ENCODE measurements at regions not wholly inside any gene's neighbourhood (a gene's known extent, or its start where the extent isn't known, plus 50 kb on each side); places are given as distances from the start of the nearest gene placed in this dataset.
A peak's percentile ranks its signal among the peaks of the same experiment; 100 is the strongest.

GRCh38 chr5:10828241-10828640, 67.2 kb upstream of the DAP start:
- no peak overlapping the region for H3K4me3 ChIP-seq (ENCODE audit: low read depth, low read length)
- DNase-seq (ENCODE audit: low read depth): no peak
- TF ChIP-seq, protein P1, sequence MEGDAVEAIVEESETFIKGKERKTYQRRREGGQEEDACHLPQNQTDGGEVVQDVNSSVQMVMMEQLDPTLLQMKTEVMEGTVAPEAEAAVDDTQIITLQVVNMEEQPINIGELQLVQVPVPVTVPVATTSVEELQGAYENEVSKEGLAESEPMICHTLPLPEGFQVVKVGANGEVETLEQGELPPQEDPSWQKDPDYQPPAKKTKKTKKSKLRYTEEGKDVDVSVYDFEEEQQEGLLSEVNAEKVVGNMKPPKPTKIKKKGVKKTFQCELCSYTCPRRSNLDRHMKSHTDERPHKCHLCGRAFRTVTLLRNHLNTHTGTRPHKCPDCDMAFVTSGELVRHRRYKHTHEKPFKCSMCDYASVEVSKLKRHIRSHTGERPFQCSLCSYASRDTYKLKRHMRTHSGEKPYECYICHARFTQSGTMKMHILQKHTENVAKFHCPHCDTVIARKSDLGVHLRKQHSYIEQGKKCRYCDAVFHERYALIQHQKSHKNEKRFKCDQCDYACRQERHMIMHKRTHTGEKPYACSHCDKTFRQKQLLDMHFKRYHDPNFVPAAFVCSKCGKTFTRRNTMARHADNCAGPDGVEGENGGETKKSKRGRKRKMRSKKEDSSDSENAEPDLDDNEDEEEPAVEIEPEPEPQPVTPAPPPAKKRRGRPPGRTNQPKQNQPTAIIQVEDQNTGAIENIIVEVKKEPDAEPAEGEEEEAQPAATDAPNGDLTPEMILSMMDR (IDR thresholded peaks at IDR 0.05; ENCODE audit: low read depth, low read length, missing control alignments): no peak

- no peak overlapping the region for H3K4me3 ChIP-seq (ENCODE audit: low read depth, low read length)
- TF ChIP-seq, protein P1 (IDR thresholded peaks at IDR 0.05; ENCODE audit: low read depth, low read length, missing control alignments): no peak
- no peak for DNase-seq (ENCODE audit: low read depth)
These were observed 66.5 kb upstream of the DAP start for GRCh38 chr5:10827571-10827970.

DNA sequence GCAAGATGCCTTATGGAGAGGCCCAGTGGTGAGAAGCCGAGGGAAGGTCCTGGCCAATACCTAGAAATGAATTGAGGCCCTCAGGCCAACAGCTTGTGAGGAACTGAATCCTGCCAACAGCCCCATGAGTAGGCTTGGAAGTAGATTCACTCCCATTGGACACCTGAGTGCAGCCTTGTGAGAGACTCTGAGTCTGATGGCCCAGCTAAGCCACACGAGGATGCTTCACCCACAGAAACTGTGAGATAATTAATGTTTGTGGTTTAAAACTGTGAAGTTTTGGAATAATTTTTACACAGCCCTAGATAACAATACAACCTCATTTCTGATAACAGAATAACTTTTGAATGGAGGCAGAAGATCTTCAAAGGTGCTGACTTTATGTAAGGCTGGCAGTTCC, 65.9 kb upstream of the DAP start:
- H3K4me3 ChIP-seq (ENCODE audit: low read depth, low read length): no peak overlapping the region
- TF ChIP-seq, protein P1 (IDR thresholded peaks at IDR 0.05; ENCODE audit: low read depth, low read length, missing control alignments): no peak
- no peak for DNase-seq (ENCODE audit: low read depth)

DNA sequence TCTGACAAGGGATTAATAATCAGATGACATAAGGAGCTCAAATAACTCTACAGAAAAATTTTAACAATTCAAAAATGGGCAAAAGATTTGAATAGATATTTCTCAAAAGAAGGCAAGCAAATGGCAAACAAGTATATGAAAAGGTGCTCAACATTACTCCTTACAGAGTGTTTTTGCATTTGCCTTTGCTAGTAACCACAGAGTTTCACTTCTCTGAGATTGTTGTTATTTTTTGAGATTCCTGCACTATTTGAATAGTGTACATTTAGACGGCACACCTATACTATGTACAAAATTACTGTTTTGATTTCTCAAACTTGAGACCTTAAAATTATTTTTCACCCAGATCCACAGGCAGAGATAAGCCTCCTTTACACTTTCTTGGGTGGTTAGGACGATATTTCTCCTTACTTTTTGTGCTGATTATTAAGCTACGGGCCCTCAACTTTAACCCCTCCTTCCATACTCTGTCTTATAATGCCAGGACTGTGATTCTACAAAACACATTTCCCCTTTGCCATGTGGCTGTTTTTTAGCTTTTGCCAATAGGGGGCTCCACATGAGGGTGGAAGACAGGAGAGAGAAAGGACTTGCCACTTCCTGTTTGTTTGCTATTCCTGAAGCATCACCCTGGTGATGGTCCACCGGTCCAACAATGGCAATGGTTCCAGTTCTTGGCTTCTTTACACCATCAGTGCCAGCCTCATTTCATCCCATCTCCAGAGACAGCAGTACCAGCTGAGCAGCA, 65.0 kb upstream of the DAP start:
- no peak overlapping the region for H3K4me3 ChIP-seq (ENCODE audit: low read depth, low read length)
- DNase-seq (ENCODE audit: low read depth): peak; percentile 18
- TF ChIP-seq, protein P1 (IDR thresholded peaks at IDR 0.05; ENCODE audit: low read depth, low read length, missing control alignments): peak; percentile 43

DNA sequence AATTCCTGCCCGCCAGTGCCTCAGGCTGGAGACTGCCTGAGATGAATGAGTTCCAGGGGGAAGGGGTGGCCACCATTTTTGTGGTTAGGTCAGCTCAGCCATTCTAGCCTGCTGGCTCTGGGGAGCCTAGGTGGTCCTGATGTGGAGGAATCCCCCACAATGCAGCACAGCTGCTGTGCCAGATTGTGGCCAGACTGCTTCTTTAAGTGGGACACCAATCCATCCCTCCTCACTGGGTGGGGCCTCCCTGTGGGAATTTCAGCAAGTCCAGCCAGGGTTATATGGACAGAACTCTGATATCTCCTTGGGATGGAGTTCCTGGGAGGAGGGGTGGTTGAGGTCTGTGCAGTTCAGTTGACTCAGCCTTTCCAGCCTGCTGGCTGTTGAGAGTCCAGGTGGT, 51.2 kb upstream of the DAP start:
- DNase-seq (ENCODE audit: low read depth): no peak
- TF ChIP-seq, protein P1 (IDR thresholded peaks at IDR 0.05; ENCODE audit: low read depth, low read length, missing control alignments): no peak
- H3K4me3 ChIP-seq (ENCODE audit: low read depth, low read length): no peak overlapping the region

Measured in GM12864 (cell line).